Daoy (cell line): ENCODE measurements at regions not wholly inside any gene's neighbourhood (a gene's known extent, or its start where the extent isn't known, plus 50 kb on each side); places are given as distances from the start of the nearest gene placed in this dataset.

Source experiments
- DNase-seq: peaks from one replicate; pipeline ENCODE4 v3.0.0-alpha.2; 2015; ENCODE audit warnings: low read depth

DNA sequence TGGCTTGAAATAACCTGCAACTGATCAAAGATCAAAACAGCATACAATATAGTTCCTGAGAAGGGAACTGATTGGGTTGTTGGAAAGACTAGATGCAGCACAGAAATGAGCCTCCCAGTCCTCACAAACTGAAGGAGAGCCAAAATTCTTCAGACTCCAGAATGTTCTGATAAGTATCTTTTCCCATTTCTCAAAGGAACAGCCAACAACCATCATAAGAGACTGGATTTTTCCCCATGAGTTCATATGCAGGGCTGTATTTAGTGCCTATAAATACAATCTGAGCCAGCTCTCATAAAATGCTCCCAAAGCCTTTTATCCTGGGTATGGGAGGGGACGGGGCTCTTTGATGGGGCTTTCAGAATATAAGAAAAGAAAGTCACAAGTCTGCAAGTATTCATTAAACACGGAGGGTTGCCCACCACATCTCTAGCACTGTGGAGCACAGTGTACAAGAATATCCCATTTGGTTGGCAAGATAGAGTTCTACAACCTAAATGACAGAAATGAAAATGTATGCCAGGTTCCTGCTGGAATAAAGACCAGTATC, 50.7 kb upstream of the LYVE1 start:
- DNase-seq, result no peak

DNA sequence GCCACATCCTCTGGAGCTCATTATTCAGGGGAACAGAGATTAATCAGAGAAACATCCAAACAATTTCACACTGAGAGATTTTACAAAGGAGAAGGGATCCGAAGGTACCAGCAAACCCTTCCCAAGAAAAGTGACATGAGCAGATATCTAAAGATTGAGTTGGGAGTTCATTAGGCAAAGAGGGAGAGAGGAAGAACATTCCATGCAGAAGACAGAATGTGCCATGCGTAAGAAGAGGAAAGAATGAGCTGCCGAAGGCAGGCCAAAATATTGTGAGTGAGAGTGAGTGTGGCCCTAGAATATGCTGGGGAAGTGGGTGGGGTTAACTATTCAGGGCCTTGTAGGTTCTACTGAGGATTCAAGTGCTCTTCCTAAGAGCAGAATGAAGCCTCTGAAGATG, 50.0 kb upstream of the LYVE1 start:
- no peak for DNase-seq
